ENCODE measurements at regions not wholly inside any gene's neighbourhood (a gene's known extent, or its start where the extent isn't known, plus 50 kb on each side); places are given as distances from the start of the nearest gene placed in this dataset.

GRCh38 chr6:2414885-2415547 is 169.6 kb upstream of the GMDS start:
- no peak for DNase-seq

GRCh38 chr6:2412731-2413130 is 167.3 kb upstream of the GMDS start:
- DNase-seq: no peak

GRCh38 chr6:2410656-2411380 is 165.4 kb upstream of the GMDS start:
- no peak for DNase-seq

- no peak for DNase-seq
Observed at GRCh38 chr6:2407525-2407924, 162.1 kb upstream of the GMDS start.

- no peak for DNase-seq
Observed at GRCh38 chr6:2404211-2404929, 159.0 kb upstream of the GMDS start.

- no peak for DNase-seq
Observed at GRCh38 chr6:2403546-2403945, 158.1 kb upstream of the GMDS start.

GRCh38 chr6:2396846-2397630 is 151.6 kb upstream of the GMDS start:
- DNase-seq: no peak

GRCh38 chr6:2396042-2396657 is 150.7 kb upstream of the GMDS start:
- no peak for DNase-seq

- DNase-seq: no peak
Observed at GRCh38 chr6:2388554-2389324, 143.3 kb upstream of the GMDS start.

- no peak for DNase-seq
Observed at GRCh38 chr6:2387445-2387844, 142.0 kb upstream of the GMDS start.

GRCh38 chr6:2385471-2385983 is 140.1 kb upstream of the GMDS start:
- no peak for DNase-seq

GRCh38 chr6:2384528-2384927 is 139.1 kb upstream of the GMDS start:
- no peak for DNase-seq

- no peak for DNase-seq
Observed at GRCh38 chr6:2381872-2382661, 136.7 kb upstream of the GMDS start.

GRCh38 chr6:2378891-2379652 is 133.7 kb upstream of the GMDS start:
- no peak for DNase-seq

- no peak for DNase-seq
Observed at GRCh38 chr6:2378046-2378657, 132.7 kb upstream of the GMDS start.

GRCh38 chr6:2376429-2377355 is 131.3 kb upstream of the GMDS start:
- DNase-seq: no peak

GRCh38 chr6:2375443-2375842 is 130.0 kb upstream of the GMDS start:
- DNase-seq: no peak

- no peak for DNase-seq
Observed at GRCh38 chr6:2369606-2370005, 124.2 kb upstream of the GMDS start.

GRCh38 chr6:2363211-2363610 is 117.8 kb upstream of the GMDS start:
- no peak for DNase-seq

All from NCI-H82 (cell line).